ENCODE measurements at regions not wholly inside any gene's neighbourhood (a gene's known extent, or its start where the extent isn't known, plus 50 kb on each side); places are given as distances from the start of the nearest gene placed in this dataset.
"Not testable (repeated sequence)": the region's sequence is repeated elsewhere in the genome, so short reads cannot be mapped to it uniquely, and the experiment has no call there.

DNA sequence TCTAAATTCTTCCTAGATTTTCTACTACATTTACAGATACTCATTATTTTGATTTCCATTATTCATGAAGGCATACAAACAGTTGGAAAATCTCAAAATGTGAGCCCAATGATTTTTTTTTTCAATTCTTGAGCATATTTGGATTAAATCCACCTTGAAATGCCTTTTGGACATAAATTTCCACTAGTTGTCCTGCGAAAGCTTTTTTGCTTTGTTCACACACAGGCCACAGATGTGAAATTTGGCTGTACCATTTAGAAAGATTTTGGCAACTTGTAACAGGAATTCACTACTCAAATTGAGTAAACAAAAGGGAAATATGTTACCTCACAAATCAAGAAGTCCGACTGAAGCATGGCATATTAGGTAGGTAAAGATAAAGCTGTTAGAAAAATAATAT, 1631.0 kb downstream of the CDH8 start:
- no peak for DNase-seq (ENCODE audit: low read depth)
- no peak for TF ChIP-seq CTCF (IDR thresholded peaks at IDR 0.05; ENCODE audit: insufficient read depth, low read depth, low read length)
- H3K4me3 ChIP-seq (ENCODE audit: low read depth, low read length): no peak overlapping the region

GRCh38 chr16:60404401-60404800, 1631.8 kb downstream of the CDH8 start:
- H3K4me3 ChIP-seq (ENCODE audit: low read depth, low read length): no peak overlapping the region
- no peak for DNase-seq (ENCODE audit: low read depth)
- TF ChIP-seq CTCF (IDR thresholded peaks at IDR 0.05; ENCODE audit: insufficient read depth, low read depth, low read length): no peak

- not testable (repeated sequence) for H3K4me3 ChIP-seq (ENCODE audit: low read depth, low read length); DNase-seq (ENCODE audit: low read depth)
Observed at GRCh38 chr16:60402941-60403340, 1633.3 kb downstream of the CDH8 start.

- TF ChIP-seq CTCF (IDR thresholded peaks at IDR 0.05; ENCODE audit: insufficient read depth, low read depth, low read length): no peak
- H3K4me3 ChIP-seq (ENCODE audit: low read depth, low read length): no peak overlapping the region
- DNase-seq (ENCODE audit: low read depth): no peak
Observed at GRCh38 chr16:60392380-60392779, 1643.9 kb downstream of the CDH8 start.

- no peak for DNase-seq (ENCODE audit: low read depth)
- TF ChIP-seq CTCF (IDR thresholded peaks at IDR 0.05; ENCODE audit: insufficient read depth, low read depth, low read length): no peak
- no peak overlapping the region for H3K4me3 ChIP-seq (ENCODE audit: low read depth, low read length)
Observed at GRCh38 chr16:60371591-60371990, 1637.5 kb upstream of the GOT2 start.

DNA sequence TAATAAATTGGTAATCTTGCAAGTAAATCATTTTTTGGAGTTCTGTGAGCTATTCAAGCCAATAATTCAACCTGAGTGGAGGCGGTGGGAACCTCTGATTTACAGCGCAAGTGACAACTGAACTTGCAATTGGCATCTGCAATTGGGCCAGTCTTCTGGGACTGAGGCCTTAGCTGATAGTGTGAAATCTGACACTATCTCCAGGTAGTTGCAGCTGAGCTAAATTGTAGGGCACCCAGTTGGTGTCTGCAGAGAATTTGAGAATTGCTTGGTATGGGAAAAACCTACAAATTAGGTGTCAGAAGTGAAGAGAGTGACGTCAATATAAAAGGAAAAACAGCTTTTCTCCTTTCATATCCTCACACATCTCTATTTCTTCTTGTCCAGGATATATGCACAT, 1633.6 kb upstream of the GOT2 start:
- no peak for DNase-seq (ENCODE audit: low read depth)
- TF ChIP-seq CTCF (IDR thresholded peaks at IDR 0.05; ENCODE audit: insufficient read depth, low read depth, low read length): no peak
- H3K4me3 ChIP-seq (ENCODE audit: low read depth, low read length): no peak overlapping the region

DNA sequence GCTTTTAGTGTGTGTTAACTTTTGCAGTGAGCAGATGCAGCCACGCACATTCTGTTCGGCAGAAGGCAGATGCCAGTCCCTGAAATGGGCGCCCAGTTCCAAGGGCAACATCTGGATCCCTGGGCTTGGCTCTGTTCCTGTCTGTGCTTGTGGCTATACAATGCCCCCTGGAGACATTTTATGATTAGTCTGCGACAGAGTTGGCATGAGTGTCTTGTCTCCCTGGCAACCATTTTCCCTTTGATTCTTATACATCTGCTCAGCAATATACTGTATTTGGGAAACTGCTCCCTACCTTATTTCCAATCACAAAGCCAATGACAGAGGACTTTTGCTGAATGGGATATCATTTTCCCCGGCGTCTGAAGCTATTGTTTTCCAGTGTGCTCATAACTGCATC, 1629.5 kb upstream of the GOT2 start:
- no peak for DNase-seq (ENCODE audit: low read depth)
- TF ChIP-seq CTCF (IDR thresholded peaks at IDR 0.05; ENCODE audit: insufficient read depth, low read depth, low read length): no peak
- H3K4me3 ChIP-seq (ENCODE audit: low read depth, low read length): no peak overlapping the region

- not testable (repeated sequence) for H3K4me3 ChIP-seq (ENCODE audit: low read depth, low read length); DNase-seq (ENCODE audit: low read depth)
Observed at GRCh38 chr16:60359866-60360265, 1625.8 kb upstream of the GOT2 start.

DNA sequence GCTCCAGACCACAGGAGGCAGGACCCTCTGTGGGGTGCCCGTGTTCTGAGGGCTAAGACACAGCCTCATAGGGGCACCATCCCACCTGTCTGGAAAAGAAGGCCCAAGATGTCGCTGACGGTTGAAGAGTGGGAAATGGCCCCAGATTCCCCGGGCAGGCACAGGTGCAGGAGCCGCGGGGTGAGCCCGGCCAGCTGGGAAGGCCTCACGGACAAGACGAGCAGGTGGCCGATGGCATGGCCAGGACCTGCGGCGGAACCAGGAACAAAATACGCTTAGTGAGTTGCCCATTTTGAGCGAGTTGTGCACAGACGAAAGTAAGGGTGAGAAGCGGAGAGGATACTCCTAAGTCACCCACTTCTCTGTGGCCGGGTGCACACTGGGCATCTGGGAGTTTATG, 1625.3 kb upstream of the GOT2 start:
- H3K4me3 ChIP-seq (ENCODE audit: low read depth, low read length); DNase-seq (ENCODE audit: low read depth): not testable (repeated sequence)

GRCh38 chr16:60357876-60358522, 1623.9 kb upstream of the GOT2 start:
- not testable (repeated sequence) for H3K4me3 ChIP-seq (ENCODE audit: low read depth, low read length); DNase-seq (ENCODE audit: low read depth)

Measured in fibroblast of villous mesenchyme (primary cell).